H1 (cell line): ENCODE measurements at regions not wholly inside any gene's neighbourhood (a gene's known extent, or its start where the extent isn't known, plus 50 kb on each side); places are given as distances from the start of the nearest gene placed in this dataset.

Experiments used
- BRCA1 ChIP-seq: IDR thresholded peaks from 2 replicates; pipeline ENCODE4 v1.6.1; 2012; ENCODE audit warnings: low read depth, low read length, improper control_type of control experiment
- CTCF ChIP-seq, 3 experiments: IDR thresholded peaks; 1 replicate in 2 of 3; 2 replicates in 1 of 3; pipeline versions ENCODE4 v1.5.1 to v1.6.1; 2011; ENCODE audit warnings: low read length in 3 of 3, mild to moderate bottlenecking in 3 of 3, inconsistent platforms in 2 of 3, low read depth in 1 of 3, moderate library complexity in 1 of 3; ENCODE audit not compliant: insufficient read depth in 1 of 3; ENCODE audit errors: control extremely low read depth in 1 of 3
- HDAC2 ChIP-seq, 2 experiments: fragments of 300-600 bp in 1 of 2; sonication (generic) in 1 of 2; IDR thresholded peaks; 2 replicates each; pipeline ENCODE4 v1.6.1; 2011 to 2012; ENCODE audit warnings: low read depth in 2 of 2, low read length in 2 of 2, mild to moderate bottlenecking in 2 of 2, moderate library complexity in 2 of 2, borderline replicate concordance in 1 of 2, inconsistent platforms in 1 of 2
- KDM1A ChIP-seq: fragments of 200-600, 300-600 bp; sonication (generic); IDR thresholded peaks from 2 replicates; pipeline ENCODE4 v1.7.1; 2016; ENCODE audit warnings: mild to moderate bottlenecking, low read length, borderline replicate concordance
- RFX5 ChIP-seq: IDR thresholded peaks from 2 replicates; pipeline ENCODE4 v1.6.1; 2011; ENCODE audit warnings: low read depth, low read length, improper control_type of control experiment, borderline replicate concordance

GRCh38 chr18:10400534-10401307 is 53.7 kb upstream of the APCDD1 start:
- TF ChIP-seq CTCF (IDR thresholded peaks at IDR 0.05; ENCODE audit: control extremely low read depth in 1 of 3, insufficient read depth in 1 of 3, low read depth in 1 of 3, low read length in 3 of 3) (no peak), BRCA1 (no peak), RFX5 (no peak), HDAC2 (IDR thresholded peaks at IDR 0.05; ENCODE audit: borderline replicate concordance in 1 of 2, low read depth in 2 of 2, low read length in 2 of 2) (no peak), KDM1A (no peak)
